GM21576 (cell line): ENCODE measurements at regions not wholly inside any gene's neighbourhood (a gene's known extent, or its start where the extent isn't known, plus 50 kb on each side); places are given as distances from the start of the nearest gene placed in this dataset.
A peak's percentile ranks its signal among the peaks of the same experiment; 100 is the strongest.
"Not testable (repeated sequence)": the region's sequence is repeated elsewhere in the genome, so short reads cannot be mapped to it uniquely, and the experiment has no call there.

Experiments
- ATAC-seq: cut with Tn5 transposase; IDR thresholded peaks from one replicate; pipeline ENCODE4 v1.9.1; 2021; ENCODE audit warnings: mild to moderate bottlenecking, moderate library complexity; ENCODE audit not compliant: unreplicated experiment

DNA sequence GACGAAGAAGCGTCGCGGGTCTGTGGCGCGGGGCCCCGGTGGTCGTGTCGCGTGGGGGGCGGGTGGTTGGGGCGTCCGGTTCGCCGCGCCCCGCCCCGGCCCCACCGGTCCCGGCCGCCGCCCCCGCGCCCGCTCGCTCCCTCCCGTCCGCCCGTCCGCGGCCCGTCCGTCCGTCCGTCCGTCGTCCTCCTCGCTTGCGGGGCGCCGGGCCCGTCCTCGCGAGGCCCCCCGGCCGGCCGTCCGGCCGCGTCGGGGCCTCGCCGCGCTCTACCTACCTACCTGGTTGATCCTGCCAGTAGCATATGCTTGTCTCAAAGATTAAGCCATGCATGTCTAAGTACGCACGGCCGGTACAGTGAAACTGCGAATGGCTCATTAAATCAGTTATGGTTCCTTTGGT, 1533.5 kb upstream of the TPTE start:
- ATAC-seq, result peak; percentile 50

DNA sequence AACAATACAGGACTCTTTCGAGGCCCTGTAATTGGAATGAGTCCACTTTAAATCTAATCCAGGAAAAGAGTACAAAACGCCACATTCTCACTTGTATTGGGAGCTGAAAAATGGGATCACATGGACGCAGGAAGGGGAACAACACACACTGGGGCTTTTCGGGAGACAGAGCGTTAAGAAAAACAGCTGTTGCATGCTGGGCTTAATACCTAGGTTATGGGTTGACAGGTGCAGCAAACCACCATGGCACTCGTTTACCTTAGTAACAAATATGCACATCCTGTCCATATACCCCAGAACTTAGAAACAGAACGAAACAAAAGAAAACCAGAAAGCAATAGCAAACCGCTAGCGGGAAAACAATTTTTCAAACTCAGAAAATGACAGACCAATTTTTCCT, 1532.7 kb upstream of the TPTE start:
- ATAC-seq, result no peak

GRCh38 chr21:8989261-8989711, 1532.1 kb upstream of the TPTE start:
- no peak for ATAC-seq

GRCh38 chr21:8989721-8990325, 1531.6 kb upstream of the TPTE start:
- no peak for ATAC-seq

GRCh38 chr21:8990326-8991087, 1530.9 kb upstream of the TPTE start:
- no peak for ATAC-seq

- no peak for ATAC-seq
These were observed 1530.1 kb upstream of the TPTE start for GRCh38 chr21:8991088-8991907.

DNA sequence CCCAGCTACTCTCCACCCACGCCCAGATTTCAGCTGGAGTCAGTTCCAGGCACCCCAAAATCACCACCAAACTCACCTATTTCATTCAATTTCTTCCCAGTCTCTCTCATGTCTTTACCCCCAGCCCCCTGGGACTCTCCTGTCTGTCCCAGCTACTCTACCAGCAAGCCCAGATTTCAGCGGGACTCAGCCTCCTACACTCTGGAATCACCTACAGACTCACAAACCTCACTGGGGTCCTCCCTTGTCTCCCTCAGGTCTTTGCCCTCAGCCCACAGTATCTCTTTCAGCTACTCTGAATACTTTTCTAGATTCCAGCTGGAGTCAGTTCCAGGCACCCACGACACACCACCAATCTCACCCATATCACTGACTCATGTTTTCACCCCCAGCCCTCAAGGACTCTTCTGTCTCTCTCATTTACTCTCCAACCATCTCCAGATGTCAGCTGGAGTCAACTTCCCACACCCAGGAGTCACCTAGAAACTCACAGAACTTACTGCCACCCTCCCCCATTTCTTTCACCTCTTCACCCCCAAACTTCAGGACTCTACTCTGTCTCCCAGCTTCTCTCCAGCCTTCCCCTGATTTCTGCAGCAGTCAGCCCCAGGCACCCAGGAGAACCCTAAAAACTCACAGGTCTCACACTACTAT, 1529.3 kb upstream of the TPTE start:
- no peak for ATAC-seq

GRCh38 chr21:8992731-8993174, 1528.6 kb upstream of the TPTE start:
- ATAC-seq, result no peak

DNA sequence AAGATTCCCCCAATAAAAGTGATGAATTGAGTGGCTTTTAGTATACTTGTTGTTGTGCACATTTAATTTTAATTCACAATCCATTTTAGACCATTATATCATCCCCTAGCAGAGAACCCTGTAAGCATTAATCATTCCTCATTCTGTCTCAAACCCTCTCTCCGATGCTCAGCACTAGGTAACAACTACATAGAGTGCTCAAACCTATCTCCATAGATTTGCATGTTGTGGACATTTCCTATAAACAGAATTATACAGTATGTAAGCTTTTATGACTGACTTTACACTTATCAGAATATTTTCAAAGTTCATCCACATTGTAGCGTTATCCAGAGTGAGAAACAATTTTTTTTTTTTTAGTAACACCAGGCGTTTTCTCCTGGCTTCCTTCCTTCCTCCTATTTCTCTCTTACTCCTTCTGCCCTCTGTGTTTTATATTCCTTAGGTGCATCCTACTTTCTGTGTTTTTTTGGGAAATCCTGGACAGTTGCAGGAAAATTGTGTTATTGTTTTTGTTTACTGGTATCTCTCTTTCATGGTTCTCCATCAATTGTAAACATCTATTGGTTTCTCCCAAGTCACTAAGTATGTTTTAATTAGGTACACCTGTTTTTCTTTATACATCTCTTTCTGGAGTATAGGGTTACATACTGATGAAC, 1528.0 kb upstream of the TPTE start:
- no peak for ATAC-seq

- no peak for ATAC-seq
These were observed 1527.3 kb upstream of the TPTE start for GRCh38 chr21:8993943-8994639.

DNA sequence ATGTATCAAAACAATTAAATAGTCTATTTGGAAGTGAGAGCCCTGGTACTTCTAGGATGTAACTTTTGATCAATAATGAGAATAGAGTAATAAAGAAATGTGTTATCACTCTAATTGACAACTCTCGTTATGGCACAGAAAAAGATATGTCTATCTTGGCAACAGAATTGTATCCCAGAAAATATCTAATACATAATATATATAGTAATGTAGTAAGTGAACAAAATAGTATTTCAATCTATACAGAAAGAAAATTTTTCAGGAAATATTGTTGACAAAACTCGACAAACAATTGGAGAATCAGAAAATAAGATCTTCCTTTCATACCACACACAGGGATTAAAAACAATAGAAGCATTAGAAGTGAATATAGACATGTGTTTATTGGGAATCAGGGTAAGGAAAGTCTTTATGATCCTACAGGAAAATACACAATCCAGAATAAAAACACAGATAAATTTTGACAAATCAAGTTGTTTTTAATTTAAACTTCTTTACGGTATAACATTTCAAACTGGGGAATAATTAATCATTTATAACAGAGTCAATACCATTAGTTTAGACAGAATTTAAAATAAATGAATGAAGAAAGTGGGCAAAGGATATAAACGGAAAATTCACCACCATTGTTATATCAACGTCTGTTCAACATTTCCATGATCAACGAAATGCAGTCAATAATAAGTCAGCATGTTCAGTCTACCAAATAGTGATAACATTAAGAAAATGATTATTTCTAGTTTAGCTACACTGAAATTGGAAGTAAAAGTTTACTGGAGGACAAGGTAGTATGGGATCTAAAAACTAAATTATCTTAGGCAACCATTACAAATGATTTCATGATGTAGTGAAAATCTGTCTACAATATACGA, 1526.5 kb upstream of the TPTE start:
- ATAC-seq, result no peak

DNA sequence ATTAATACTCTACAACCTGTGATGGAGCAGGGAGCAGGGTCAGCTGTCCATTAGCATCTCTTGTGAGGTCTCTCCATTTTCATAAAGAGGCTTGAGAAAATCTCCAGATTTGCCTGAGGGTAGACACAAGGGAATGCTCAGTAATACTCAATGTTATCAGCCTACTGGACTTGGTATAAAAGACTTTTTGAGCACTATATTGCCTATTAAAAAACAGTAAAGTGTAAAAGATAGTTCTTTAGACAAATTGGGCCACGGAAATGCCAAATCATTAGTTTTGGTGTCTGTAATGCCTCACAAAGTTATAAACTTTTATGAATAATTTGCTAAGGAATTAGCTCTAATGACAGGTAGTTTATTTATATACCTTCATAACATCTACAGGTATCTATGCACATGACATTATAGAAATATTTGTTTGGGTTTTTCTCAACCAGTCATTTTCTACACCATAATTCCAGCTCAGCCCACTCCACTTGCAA, 1524.9 kb upstream of the TPTE start:
- ATAC-seq, result not testable (repeated sequence)

GRCh38 chr21:8997011-8997440, 1524.4 kb upstream of the TPTE start:
- ATAC-seq, result no peak

DNA sequence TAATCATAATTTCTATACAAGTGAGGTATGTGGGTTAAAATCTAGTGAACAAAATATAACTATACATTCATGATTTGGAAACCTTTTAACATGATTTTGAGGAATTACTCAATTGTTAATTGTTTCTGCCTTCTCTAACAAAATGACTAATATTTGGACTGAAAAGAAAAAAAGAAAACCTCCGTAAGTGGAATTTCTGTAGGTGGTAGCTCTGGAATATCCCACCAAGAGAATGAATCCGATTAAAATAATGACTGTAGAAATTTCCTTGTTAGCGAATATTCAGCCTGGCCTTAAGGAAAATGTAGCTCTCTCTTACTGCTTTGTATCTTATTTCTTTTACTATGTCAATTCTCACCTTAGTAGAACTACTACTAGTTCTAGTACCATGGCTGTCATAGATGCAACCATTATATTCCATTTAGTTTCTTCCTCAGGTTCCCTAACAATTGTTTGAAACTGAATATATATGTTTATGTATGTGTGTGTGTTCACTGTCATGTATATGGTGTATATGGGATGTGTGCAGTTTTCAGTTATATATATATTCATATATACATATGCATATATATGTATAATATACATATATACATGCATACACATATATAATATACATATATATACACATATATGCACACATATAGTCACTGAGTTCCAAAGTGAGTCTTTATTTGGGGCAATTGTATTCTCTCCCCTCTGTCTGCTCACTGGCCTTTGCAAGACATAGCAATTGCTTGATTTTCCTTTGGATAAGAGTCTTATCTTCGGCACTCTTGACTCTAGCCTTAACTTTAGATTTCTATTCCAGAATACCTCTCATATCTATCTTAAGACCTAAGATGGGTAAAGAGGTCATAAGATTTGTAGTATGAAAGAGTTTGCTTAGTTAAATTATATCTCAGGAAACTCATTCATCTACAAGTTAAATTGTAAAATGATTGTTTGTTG, 1523.7 kb upstream of the TPTE start:
- not testable (repeated sequence) for ATAC-seq

DNA sequence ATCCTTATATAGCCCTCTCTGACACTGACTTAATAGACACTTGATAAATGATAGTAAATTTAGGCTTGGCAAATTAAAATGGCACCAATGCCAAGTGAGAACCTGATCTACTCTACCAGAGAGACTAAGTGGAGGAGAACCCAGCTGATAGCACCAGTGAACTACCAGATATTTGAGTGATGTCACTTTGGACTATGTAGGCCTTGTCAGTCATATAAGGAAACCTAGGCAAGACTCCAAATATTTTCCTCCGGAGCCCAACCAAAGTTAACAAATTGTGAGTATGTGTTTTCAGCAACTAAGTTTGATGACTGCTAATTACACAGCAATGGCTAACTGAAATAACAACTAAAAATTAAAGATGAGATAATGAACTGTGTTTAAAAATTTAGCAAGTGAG, 1522.9 kb upstream of the TPTE start:
- ATAC-seq, result not testable (repeated sequence)

DNA sequence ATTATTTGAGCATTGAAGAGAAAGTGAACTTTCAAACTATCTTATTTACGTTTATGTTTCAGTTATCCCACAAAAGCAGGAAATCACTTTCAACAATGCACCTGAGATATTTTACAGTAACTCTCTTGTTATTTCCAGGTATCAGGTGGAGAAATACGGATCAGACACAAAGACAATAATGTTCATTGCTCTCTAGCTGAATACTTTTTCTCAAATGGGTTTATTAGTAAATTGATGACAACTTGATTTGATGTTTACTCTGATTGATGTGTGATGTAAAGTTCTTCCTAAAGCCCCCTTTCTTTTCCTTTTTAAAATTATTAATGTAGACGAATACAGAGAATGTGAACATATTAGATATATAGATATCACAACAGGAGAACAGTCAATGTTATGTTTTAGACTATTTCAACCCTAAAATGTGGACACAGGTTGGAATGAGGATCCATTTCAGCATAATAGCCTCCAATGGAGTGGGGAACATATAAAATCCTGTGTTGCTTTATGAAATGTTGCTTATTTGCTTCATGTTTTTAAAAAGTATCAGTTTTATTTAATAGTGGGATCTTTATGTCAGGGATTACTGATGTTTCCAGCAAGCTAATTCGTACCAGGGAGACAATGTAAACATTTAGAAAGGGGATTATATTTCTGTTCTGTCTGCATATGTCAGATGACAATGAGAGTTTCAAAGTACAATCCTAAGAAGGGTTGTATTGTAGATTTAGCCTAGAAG, 1522.3 kb upstream of the TPTE start:
- no peak for ATAC-seq

DNA sequence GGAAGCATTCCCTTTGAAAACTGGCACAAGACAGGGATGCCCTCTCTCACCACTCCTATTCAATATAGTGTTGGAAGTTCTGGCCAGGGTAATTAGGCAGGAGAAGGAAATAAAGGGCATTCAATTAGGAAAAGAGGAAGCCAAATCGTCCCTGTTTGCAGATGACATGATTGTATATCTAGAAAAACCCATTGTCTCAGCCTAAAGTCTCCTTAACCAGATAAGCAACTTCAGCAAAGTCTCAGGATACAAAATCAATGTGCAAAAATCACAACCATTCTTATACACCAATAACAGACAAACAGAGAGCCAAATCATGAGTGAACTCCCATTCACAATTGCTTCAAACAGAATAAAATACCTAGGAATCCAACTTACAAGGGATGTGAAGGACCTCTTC, 1521.3 kb upstream of the TPTE start:
- not testable (repeated sequence) for ATAC-seq
